ENCODE measurements at regions not wholly inside any gene's neighbourhood (a gene's known extent, or its start where the extent isn't known, plus 50 kb on each side); places are given as distances from the start of the nearest gene placed in this dataset.

DNA sequence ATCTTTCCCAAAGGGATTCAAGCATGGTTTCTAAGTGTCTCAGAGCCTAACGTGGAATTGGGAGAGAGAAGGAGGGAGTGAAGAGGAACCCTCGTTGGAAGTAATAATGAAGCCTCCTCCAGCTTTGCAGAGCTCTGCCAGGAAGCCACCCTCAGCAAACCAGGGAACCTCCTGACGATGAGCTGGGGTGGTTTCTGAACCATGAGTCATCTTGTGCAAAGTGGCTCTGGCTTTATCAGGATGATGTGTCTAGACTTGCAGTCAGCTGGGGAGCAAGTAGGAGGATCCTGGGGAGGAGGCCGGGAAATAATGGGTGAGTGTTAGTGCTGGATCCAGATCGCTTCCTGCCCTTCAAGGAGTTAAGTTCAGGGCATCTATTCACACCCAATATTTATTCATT lies 191.7 kb upstream of the RBFOX1 start:
- H3K4me1 ChIP-seq (ENCODE audit: control insufficient read depth, extremely low read depth, insufficient read depth, low read length), result no peaks in the 10 kb centered on the region
- H3K27me3 ChIP-seq (ENCODE audit: control insufficient read depth, extremely low read depth, insufficient read depth, low read length), result no peaks in the 10 kb centered on the region
- H3K9ac ChIP-seq (ENCODE audit: control insufficient read depth, extremely low read depth, insufficient read depth, low read length), result no peak overlapping the region
- FAIRE-seq (no peak), DNase-seq (ENCODE audit: low read depth, low spot score) (no peak)
- no peaks in the 10 kb centered on the region for H4K20me1 ChIP-seq (ENCODE audit: control insufficient read depth, extremely low read depth, insufficient read depth, low read length)
- H3K9me1 ChIP-seq (ENCODE audit: control insufficient read depth, extremely low read depth, insufficient read depth, low read length), result no peaks in the 10 kb centered on the region
- no peaks in the 10 kb centered on the region for H3K36me3 ChIP-seq (ENCODE audit: control insufficient read depth in 2 of 2, extremely low read depth in 1 of 2, insufficient read depth in 2 of 2, low read length in 2 of 2)
- H2AFZ ChIP-seq (ENCODE audit: control insufficient read depth, low read length), result no peak overlapping the region
- H3K79me2 ChIP-seq (ENCODE audit: control insufficient read depth, insufficient read depth, low read length), result no peaks in the 10 kb centered on the region
- dilution Hi-C loops (cut with MboI; ENCODE audit: extremely low pct_ligation_motif_present, low sequenced_read_pairs), result no loop called here
- no peak overlapping the region for H3K4me3 ChIP-seq (ENCODE audit: control insufficient read depth in 2 of 3, extremely low read depth in 1 of 3, insufficient read depth in 2 of 3, low read depth in 1 of 3, low read length in 3 of 3)
- H3K4me2 ChIP-seq (ENCODE audit: control insufficient read depth, extremely low read depth, insufficient read depth, low read depth, low read length), result no peak overlapping the region
- TF ChIP-seq EZH2 (IDR thresholded peaks at IDR 0.05; ENCODE audit: low read length), result no peak
- TF ChIP-seq, protein P1, sequence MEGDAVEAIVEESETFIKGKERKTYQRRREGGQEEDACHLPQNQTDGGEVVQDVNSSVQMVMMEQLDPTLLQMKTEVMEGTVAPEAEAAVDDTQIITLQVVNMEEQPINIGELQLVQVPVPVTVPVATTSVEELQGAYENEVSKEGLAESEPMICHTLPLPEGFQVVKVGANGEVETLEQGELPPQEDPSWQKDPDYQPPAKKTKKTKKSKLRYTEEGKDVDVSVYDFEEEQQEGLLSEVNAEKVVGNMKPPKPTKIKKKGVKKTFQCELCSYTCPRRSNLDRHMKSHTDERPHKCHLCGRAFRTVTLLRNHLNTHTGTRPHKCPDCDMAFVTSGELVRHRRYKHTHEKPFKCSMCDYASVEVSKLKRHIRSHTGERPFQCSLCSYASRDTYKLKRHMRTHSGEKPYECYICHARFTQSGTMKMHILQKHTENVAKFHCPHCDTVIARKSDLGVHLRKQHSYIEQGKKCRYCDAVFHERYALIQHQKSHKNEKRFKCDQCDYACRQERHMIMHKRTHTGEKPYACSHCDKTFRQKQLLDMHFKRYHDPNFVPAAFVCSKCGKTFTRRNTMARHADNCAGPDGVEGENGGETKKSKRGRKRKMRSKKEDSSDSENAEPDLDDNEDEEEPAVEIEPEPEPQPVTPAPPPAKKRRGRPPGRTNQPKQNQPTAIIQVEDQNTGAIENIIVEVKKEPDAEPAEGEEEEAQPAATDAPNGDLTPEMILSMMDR (optimal IDR thresholded peaks at IDR 0.05 in 1 of 3, IDR thresholded peaks at IDR 0.05 in 1 of 3, conservative IDR thresholded peaks at IDR 0.05 in 1 of 3; ENCODE audit: extremely low read depth in 1 of 3, insufficient read depth in 2 of 3, low read length in 3 of 3), result no peak
- H3K27ac ChIP-seq (ENCODE audit: control insufficient read depth, insufficient read depth, low read length), result no peak overlapping the region
- peaks cover 2% of the 10 kb centered on the region for H3K9me3 ChIP-seq (ENCODE audit: control insufficient read depth, low read depth, low read length)

GRCh38 chr16:7137560-7138330 lies 194.9 kb upstream of the RBFOX1 start:
- Histone ChIP-seq H3K27ac (ENCODE audit: control insufficient read depth, insufficient read depth, low read length) (no peak overlapping the region), H4K20me1 (ENCODE audit: control insufficient read depth, extremely low read depth, insufficient read depth, low read length) (no peaks in the 10 kb centered on the region), H3K79me2 (ENCODE audit: control insufficient read depth, insufficient read depth, low read length) (no peaks in the 10 kb centered on the region), H3K36me3 (ENCODE audit: control insufficient read depth in 2 of 2, extremely low read depth in 1 of 2, insufficient read depth in 2 of 2, low read length in 2 of 2) (no peaks in the 10 kb centered on the region), H3K4me2 (ENCODE audit: control insufficient read depth, extremely low read depth, insufficient read depth, low read depth, low read length) (no peak overlapping the region), H2AFZ (ENCODE audit: control insufficient read depth, low read length) (no peak overlapping the region), H3K9ac (ENCODE audit: control insufficient read depth, extremely low read depth, insufficient read depth, low read length) (no peak overlapping the region), H3K9me3 (ENCODE audit: control insufficient read depth, low read depth, low read length) (peaks cover 2% of the 10 kb centered on the region), H3K27me3 (ENCODE audit: control insufficient read depth, extremely low read depth, insufficient read depth, low read length) (no peaks in the 10 kb centered on the region), H3K4me1 (ENCODE audit: control insufficient read depth, extremely low read depth, insufficient read depth, low read length) (no peaks in the 10 kb centered on the region), H3K9me1 (ENCODE audit: control insufficient read depth, extremely low read depth, insufficient read depth, low read length) (no peaks in the 10 kb centered on the region), H3K4me3 (ENCODE audit: control insufficient read depth in 2 of 3, extremely low read depth in 1 of 3, insufficient read depth in 2 of 3, low read depth in 1 of 3, low read length in 3 of 3) (no peak overlapping the region)
- TF ChIP-seq, protein P1 (optimal IDR thresholded peaks at IDR 0.05 in 1 of 3, IDR thresholded peaks at IDR 0.05 in 1 of 3, conservative IDR thresholded peaks at IDR 0.05 in 1 of 3; ENCODE audit: extremely low read depth in 1 of 3, insufficient read depth in 2 of 3, low read length in 3 of 3), result no peak
- TF ChIP-seq EZH2 (IDR thresholded peaks at IDR 0.05; ENCODE audit: low read length), result no peak
- dilution Hi-C loops (cut with MboI; ENCODE audit: extremely low pct_ligation_motif_present, low sequenced_read_pairs), result no loop called here
- no peak for DNase-seq (ENCODE audit: low read depth, low spot score)
- FAIRE-seq, result no peak

All from keratinocyte (primary cell).